ENCODE measurements at regions not wholly inside any gene's neighbourhood (a gene's known extent, or its start where the extent isn't known, plus 50 kb on each side); places are given as distances from the start of the nearest gene placed in this dataset.
A peak's percentile ranks its signal among the peaks of the same experiment; 100 is the strongest.
"Not testable (repeated sequence)": the region's sequence is repeated elsewhere in the genome, so short reads cannot be mapped to it uniquely, and the experiment has no call there.

DNA sequence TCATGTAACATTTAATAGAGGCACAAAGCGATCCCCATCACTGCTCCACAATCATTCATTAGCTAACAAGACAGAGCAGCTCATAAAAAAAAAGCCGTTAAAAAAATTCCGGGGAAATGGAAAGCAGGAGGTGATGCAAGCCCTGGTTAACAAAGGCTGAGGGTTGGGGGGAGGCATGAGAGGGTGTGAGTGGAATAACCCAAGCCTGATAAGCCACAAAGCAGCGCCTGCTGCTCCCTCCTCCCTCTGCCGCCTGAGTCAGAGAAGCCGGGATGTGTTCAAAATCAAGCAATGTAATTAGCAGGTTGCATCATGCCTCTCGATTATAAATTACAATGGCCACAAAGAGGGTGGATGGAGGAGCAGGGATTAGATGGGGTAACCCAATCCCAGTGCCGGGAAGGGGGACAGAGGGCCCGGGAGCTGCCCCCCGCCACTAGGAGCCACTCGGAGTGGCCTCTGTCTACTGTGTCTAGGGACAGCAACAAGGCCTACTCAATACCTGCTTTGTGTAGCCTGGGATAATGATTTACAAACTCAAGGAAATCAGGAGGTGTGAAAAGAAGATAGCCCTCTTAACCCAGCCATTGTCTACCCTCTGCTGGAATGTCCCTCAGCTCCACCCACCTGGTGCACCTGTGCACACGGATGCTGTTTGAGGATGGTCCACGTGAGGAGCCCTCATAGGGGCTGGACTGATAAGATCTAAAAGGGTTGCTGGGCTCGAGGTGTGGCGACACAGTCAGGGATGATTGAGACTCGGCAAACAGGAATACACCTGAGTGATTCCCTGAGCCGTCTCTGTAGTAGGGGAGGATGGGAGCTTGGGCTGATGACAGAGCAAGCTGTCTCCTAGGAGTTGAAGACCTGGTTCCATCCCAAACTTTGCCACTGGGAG is 156.9 kb downstream of the VEGFA start:
- Histone ChIP-seq H3K27ac (no peak overlapping the region), H3K4me3 (no peak overlapping the region), H3K36me3 (no peaks in the 10 kb centered on the region), H3K9me3 (no peaks in the 10 kb centered on the region), H3K27me3 (no peaks in the 10 kb centered on the region), H3K4me1 (peaks cover 17% of the 10 kb centered on the region)
- TF ChIP-seq POLR2A (IDR thresholded peaks at IDR 0.05) (no peak), EP300 (IDR thresholded peaks at IDR 0.05) (no peak), CTCF (IDR thresholded peaks at IDR 0.05) (no peak), POLR2AphosphoS5 (IDR thresholded peaks at IDR 0.05) (no peak)
- WGBS, result 50% methylated on average over 14 of the region's 17 CpGs
- peak in 1 of 2 donors; percentile 46 for DNase-seq (ENCODE audit: low spot score in 2 of 2)

DNA sequence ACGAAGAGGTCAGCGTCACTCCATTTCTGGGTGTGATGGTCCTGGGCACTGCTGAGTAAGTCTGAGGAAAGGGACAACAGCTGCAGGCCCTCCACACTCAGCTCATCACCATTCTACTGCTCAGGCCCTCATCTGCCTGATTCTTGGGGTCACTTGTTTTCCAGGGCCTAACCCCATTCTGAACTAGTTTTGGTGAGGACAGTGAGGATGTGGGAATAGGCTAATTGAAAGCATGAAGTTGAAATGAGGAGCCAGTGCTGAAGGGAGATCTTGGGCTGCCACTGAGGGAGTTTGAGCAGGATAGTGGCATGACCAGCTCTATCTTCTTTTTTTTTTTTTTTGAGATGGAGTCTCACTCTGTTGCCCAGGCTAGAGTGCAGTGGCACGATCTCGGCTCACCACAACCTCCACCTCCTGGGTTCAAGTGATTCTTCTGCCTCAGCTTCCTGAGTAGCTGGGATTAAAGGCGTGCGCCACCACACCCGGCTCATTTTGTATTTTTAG is 155.7 kb downstream of the VEGFA start:
- H3K27ac ChIP-seq; H3K4me3 ChIP-seq; H3K9me3 ChIP-seq; H3K27me3 ChIP-seq; DNase-seq (ENCODE audit: low spot score in 2 of 2); H3K36me3 ChIP-seq: not testable (repeated sequence)
- peaks cover 17% of the 10 kb centered on the region for H3K4me1 ChIP-seq
- 95% methylated on average over 5 of the region's 7 CpGs for WGBS

- Histone ChIP-seq H3K9me3 (no peaks in the 10 kb centered on the region), H3K36me3 (no peaks in the 10 kb centered on the region), H3K27me3 (no peaks in the 10 kb centered on the region), H3K4me1 (peaks cover 17% of the 10 kb centered on the region), H3K27ac (no peak overlapping the region), H3K4me3 (no peak overlapping the region)
- 74% methylated on average over 6 of the region's 12 CpGs for WGBS
- no peak for TF ChIP-seq POLR2AphosphoS5 (IDR thresholded peaks at IDR 0.05)
- TF ChIP-seq CTCF (IDR thresholded peaks at IDR 0.05), result no peak
- TF ChIP-seq EP300 (IDR thresholded peaks at IDR 0.05), result no peak
- no peak for TF ChIP-seq POLR2A (IDR thresholded peaks at IDR 0.05)
- DNase-seq (ENCODE audit: low spot score in 2 of 2), result peak in 1 of 2 donors; percentile 58
These were observed 154.3 kb downstream of the VEGFA start for GRCh38 chr6:43924222-43924702.

- 77% methylated on average over 13 of the region's 15 CpGs for WGBS
- TF ChIP-seq EP300 (IDR thresholded peaks at IDR 0.05), result no peak
- H3K27ac ChIP-seq, result no peak overlapping the region
These were observed 153.6 kb downstream of the VEGFA start for GRCh38 chr6:43923376-43924221.

DNA sequence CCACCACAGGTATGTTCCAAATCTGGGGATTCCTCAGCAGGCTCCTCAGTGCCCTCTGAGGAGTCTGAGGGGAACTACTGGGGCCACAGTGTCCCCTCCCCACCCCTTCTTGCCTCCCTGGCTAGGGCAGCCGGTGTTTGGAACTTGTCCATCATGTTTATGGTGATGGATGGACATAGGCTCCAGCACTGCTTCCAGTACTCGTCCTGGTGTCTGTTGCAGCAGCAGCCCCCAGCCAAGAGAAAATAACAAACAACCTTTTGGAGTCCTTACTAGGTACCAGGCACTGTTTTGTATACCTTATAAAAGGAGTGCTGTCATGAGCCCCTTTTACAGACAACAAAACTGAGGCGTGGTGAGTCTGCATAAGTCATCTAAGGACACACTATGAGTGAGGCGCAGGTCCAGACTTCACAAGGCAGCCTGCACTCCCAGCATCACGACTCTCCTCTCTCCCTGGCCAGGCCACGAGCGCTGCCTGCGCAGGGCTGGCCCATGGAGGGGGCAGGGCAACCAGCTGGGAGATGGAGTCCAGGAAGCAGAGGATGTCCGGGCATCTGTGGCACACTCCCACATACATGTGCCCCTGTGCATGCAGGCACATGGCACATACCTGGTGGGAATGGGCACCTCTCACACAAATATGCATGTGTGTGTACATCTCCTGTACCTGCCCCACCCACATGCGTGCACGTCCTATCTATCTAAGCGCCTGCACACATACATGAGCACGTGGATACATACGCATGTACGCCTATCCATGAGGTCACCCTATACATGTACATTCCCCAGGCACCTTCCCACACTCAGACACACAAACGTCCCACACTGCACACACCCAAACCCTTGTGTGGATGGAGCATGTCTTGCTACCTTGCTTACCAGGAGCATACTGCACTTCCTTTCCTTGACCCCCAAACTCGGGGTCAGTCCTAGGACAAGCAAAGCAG is 152.7 kb downstream of the VEGFA start:
- no peaks in the 10 kb centered on the region for H3K27me3 ChIP-seq
- 92% methylated on average over 12 of the region's 17 CpGs for WGBS
- H3K4me1 ChIP-seq, result peaks cover 17% of the 10 kb centered on the region
- no peaks in the 10 kb centered on the region for H3K36me3 ChIP-seq
- H3K9me3 ChIP-seq, result no peaks in the 10 kb centered on the region
- DNase-seq (ENCODE audit: low spot score in 2 of 2), result peak in 1 of 2 donors; percentile 40
- no peak for TF ChIP-seq POLR2A (IDR thresholded peaks at IDR 0.05)
- no peak for TF ChIP-seq CTCF (IDR thresholded peaks at IDR 0.05)
- no peak for TF ChIP-seq EP300 (IDR thresholded peaks at IDR 0.05)
- no peak for TF ChIP-seq POLR2AphosphoS5 (IDR thresholded peaks at IDR 0.05)
- no peak overlapping the region for H3K4me3 ChIP-seq
- H3K27ac ChIP-seq, result no peak overlapping the region

More at GRCh38 chr6:43923376-43924221, 153.6 kb downstream of the VEGFA start:
- H3K4me3 ChIP-seq, result no peak overlapping the region
- peak in 1 of 2 donors; percentile 49 for DNase-seq (ENCODE audit: low spot score in 2 of 2)
- H3K36me3 ChIP-seq, result no peaks in the 10 kb centered on the region
- no peaks in the 10 kb centered on the region for H3K9me3 ChIP-seq
- no peaks in the 10 kb centered on the region for H3K27me3 ChIP-seq
- H3K4me1 ChIP-seq, result peaks cover 17% of the 10 kb centered on the region
